Transverse colon (tissue), 4 donors: ENCODE measurements at regions not wholly inside any gene's neighbourhood (a gene's known extent, or its start where the extent isn't known, plus 50 kb on each side); places are given as distances from the start of the nearest gene placed in this dataset.

Experiments used
- CTCF ChIP-seq, 5 experiments: fragments of 200-600 bp in 3 of 5; fragments of 450-650 bp in 2 of 5; sonication (generic) in 3 of 5; IDR thresholded peaks; 1 replicate in 2 of 5; 2 replicates in 3 of 5; pipeline ENCODE4 v1.5.1; 2016 to 2017; ENCODE audit warnings: antibody characterized with exemption in 5 of 5, inconsistent platforms in 3 of 5, mild to moderate bottlenecking in 2 of 5, moderate library complexity in 1 of 5
- POLR2AphosphoS5 ChIP-seq, 3 donors: sonication (generic); formaldehyde crosslinking; IDR thresholded peaks; one replicate each; pipeline ENCODE4 v1.6.1; 2016; ENCODE audit warnings: antibody characterized with exemption in 3 of 3

- TF ChIP-seq CTCF (IDR thresholded peaks at IDR 0.05) (no peak), POLR2AphosphoS5 (IDR thresholded peaks at IDR 0.05) (no peak)
These were observed 513.0 kb upstream of the ADAMTS16 start for GRCh38 chr5:4627131-4627530.
